Right atrium auricular region (tissue), 2 donors: ENCODE measurements at regions not wholly inside any gene's neighbourhood (a gene's known extent, or its start where the extent isn't known, plus 50 kb on each side); places are given as distances from the start of the nearest gene placed in this dataset.

ENCODE experiments used
- DNase-seq: peaks from one replicate; pipeline ENCODE4 v3.0.0-alpha.2; 2019; ENCODE audit warnings: low spot score
- H3K27ac ChIP-seq, 2 donors: fragments of 200-600 bp; sonication (generic); 1 replicate in 1 of 2; 2 replicates in 1 of 2; pipeline ENCODE4 v1.5.1; 2016 to 2019
- H3K27me3 ChIP-seq, 2 donors: fragments of 200-600 bp; sonication (generic); one replicate each; pipeline versions ENCODE4 v1.5.1 to v1.6.0; 2017 to 2019
- H3K36me3 ChIP-seq: fragments of 200-600 bp; sonication (generic); one replicate; pipeline ENCODE4 v1.5.1; 2016
- H3K4me1 ChIP-seq, 2 donors: fragments of 200-600 bp; sonication (generic); one replicate each; pipeline versions ENCODE4 v1.5.1 to v1.6.0; 2017 to 2019
- H3K4me3 ChIP-seq, 2 donors: fragments of 200-600 bp; sonication (generic); 1 replicate in 1 of 2; 2 replicates in 1 of 2; pipeline ENCODE4 v1.5.1; 2017 to 2019; ENCODE audit warnings: mild to moderate bottlenecking in 1 of 2, moderate library complexity in 1 of 2
- H3K9me3 ChIP-seq, 2 donors: fragments of 200-600 bp; sonication (generic); one replicate each; pipeline ENCODE4 v1.5.1; 2019
- TF ChIP-seq, protein P1 (sequence below), 2 donors: fragments of 200-600 bp; sonication (generic); IDR thresholded peaks; one replicate each; pipeline ENCODE4 v1.5.1; 2019; ENCODE audit warnings: antibody characterized with exemption in 2 of 2

GRCh38 chr5:92907938-92908606, 672.9 kb downstream of the NR2F1-AS1 start:
- H3K9me3 ChIP-seq = no peaks in the 10 kb centered on the region
- TF ChIP-seq, protein P1, sequence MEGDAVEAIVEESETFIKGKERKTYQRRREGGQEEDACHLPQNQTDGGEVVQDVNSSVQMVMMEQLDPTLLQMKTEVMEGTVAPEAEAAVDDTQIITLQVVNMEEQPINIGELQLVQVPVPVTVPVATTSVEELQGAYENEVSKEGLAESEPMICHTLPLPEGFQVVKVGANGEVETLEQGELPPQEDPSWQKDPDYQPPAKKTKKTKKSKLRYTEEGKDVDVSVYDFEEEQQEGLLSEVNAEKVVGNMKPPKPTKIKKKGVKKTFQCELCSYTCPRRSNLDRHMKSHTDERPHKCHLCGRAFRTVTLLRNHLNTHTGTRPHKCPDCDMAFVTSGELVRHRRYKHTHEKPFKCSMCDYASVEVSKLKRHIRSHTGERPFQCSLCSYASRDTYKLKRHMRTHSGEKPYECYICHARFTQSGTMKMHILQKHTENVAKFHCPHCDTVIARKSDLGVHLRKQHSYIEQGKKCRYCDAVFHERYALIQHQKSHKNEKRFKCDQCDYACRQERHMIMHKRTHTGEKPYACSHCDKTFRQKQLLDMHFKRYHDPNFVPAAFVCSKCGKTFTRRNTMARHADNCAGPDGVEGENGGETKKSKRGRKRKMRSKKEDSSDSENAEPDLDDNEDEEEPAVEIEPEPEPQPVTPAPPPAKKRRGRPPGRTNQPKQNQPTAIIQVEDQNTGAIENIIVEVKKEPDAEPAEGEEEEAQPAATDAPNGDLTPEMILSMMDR (IDR thresholded peaks at IDR 0.05) = no peak
- no peaks in the 10 kb centered on the region for H3K27me3 ChIP-seq
- H3K27ac ChIP-seq = no peak overlapping the region
- DNase-seq = no peak
- H3K4me1 ChIP-seq = no peaks in the 10 kb centered on the region
- no peaks in the 10 kb centered on the region for H3K36me3 ChIP-seq
- H3K4me3 ChIP-seq = no peak overlapping the region

DNA sequence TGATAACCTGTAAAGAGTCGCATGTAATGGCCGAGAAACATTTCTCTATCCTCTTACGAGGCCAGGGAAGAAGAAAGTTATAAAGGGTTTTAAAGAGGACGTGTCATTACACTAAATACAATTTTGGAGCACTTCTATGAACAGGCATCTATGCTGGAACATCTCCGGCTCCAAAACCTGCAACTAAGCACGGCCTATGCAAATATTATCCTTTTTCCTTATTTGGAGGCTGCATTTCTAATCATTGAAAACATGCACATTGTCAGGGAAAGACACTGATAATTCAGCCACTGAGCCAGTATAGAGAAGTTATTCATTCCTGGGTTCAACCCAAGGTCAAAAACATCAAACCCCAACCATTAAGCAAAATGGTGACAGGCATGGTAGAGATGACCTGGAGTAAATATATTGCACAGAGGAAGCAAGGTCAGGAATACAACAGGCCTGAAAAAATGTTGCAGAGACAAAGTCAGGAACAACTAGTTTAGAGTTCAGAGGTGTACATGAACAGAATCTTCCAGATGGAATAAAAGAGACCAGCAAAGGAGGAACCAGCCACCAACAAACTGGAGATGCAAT, 674.1 kb downstream of the NR2F1-AS1 start:
- no peaks in the 10 kb centered on the region for H3K4me1 ChIP-seq
- no peaks in the 10 kb centered on the region for H3K27me3 ChIP-seq
- H3K9me3 ChIP-seq = no peaks in the 10 kb centered on the region
- no peaks in the 10 kb centered on the region for H3K36me3 ChIP-seq
- TF ChIP-seq, protein P1 (IDR thresholded peaks at IDR 0.05) = no peak
- no peak overlapping the region for H3K4me3 ChIP-seq
- H3K27ac ChIP-seq = no peak overlapping the region
- no peak for DNase-seq

DNA sequence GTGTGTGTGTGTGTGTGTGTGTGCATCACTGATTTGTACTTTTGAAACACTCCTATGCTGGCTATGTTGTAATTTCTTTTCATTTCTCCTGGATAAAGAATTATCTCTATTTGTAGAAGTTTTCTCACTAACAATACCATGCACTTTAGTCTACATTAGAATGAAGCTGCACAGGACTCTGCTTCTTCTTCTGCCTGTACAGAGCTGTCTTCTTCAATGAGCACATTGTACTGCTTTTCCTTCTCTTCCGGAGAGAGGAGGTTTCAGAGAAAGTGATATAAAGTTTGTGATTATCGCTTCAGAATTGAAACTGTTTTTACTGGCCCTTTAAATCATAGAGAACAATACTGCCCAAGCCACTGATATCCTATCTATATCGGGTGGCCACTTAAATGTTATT, 677.0 kb downstream of the NR2F1-AS1 start:
- TF ChIP-seq, protein P1 (IDR thresholded peaks at IDR 0.05) = no peak
- Histone ChIP-seq H3K27me3 (no peaks in the 10 kb centered on the region), H3K9me3 (no peaks in the 10 kb centered on the region), H3K4me1 (no peaks in the 10 kb centered on the region), H3K36me3 (no peaks in the 10 kb centered on the region), H3K4me3 (no peak overlapping the region), H3K27ac (no peak overlapping the region)
- DNase-seq = no peak

DNA sequence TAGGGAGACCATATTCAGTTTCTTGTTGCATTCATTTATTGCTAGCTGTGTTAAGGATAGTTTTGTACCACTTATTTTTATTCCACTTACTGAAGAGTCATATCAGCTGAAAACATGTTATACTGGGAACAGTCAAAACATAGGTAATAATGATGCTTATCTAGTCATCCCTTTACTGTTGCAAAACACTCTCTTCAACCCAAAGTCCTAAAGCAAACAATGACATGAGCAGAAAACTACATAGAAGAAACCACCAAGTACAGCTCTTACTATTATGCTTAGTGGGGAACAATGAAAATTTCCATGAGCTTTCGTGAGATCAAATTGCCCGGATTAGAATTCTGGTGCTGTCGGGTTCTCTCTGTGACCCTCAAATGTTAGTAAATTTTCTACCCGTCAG, 681.4 kb downstream of the NR2F1-AS1 start:
- H3K9me3 ChIP-seq = no peaks in the 10 kb centered on the region
- H3K4me3 ChIP-seq = no peak overlapping the region
- no peaks in the 10 kb centered on the region for H3K4me1 ChIP-seq
- H3K27me3 ChIP-seq = no peaks in the 10 kb centered on the region
- no peaks in the 10 kb centered on the region for H3K36me3 ChIP-seq
- H3K27ac ChIP-seq = no peak overlapping the region
- DNase-seq = no peak
- TF ChIP-seq, protein P1 (IDR thresholded peaks at IDR 0.05) = no peak

- TF ChIP-seq, protein P1 (IDR thresholded peaks at IDR 0.05) = no peak
- no peaks in the 10 kb centered on the region for H3K27me3 ChIP-seq
- H3K9me3 ChIP-seq = no peaks in the 10 kb centered on the region
- no peak overlapping the region for H3K27ac ChIP-seq
- DNase-seq = no peak
- H3K4me1 ChIP-seq = no peaks in the 10 kb centered on the region
- no peak overlapping the region for H3K4me3 ChIP-seq
- no peaks in the 10 kb centered on the region for H3K36me3 ChIP-seq
Measured at GRCh38 chr5:92896722-92897121, 684.3 kb downstream of the NR2F1-AS1 start.

DNA sequence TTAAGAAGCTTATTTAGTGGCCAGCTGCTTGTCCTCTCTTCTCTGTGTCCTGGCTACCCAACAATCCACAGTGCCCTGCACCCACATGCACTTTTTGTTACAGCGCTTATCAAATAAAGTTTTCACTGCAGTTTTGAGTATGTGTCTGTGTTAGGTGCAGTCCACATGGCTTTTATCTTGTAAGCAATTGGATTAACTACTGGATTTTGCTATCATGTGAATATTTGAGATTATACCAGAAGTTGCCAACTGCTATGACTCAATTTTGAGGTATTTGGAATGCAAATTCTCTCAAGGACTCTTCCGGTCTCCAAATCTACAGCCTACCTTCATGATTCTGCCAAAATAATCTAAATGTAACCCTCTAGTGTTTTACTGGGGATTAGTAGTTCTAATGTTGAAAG, 690.2 kb downstream of the NR2F1-AS1 start:
- no peak overlapping the region for H3K4me3 ChIP-seq
- TF ChIP-seq, protein P1 (IDR thresholded peaks at IDR 0.05) = no peak
- no peak for DNase-seq

More for the DNA sequence above, 690.2 kb downstream of the NR2F1-AS1 start:
- Histone ChIP-seq H3K27ac (no peak overlapping the region), H3K27me3 (no peaks in the 10 kb centered on the region), H3K4me1 (no peaks in the 10 kb centered on the region), H3K9me3 (peaks cover 0 to 4% of the 10 kb centered on the region in 2 donors), H3K36me3 (no peaks in the 10 kb centered on the region)
